GM18873 (cell line): ENCODE measurements at regions not wholly inside any gene's neighbourhood (a gene's known extent, or its start where the extent isn't known, plus 50 kb on each side); places are given as distances from the start of the nearest gene placed in this dataset.

Experiments
- ATAC-seq: cut with Tn5 transposase; IDR thresholded peaks from one replicate; pipeline ENCODE4 v1.9.1; 2021; ENCODE audit warnings: mild to moderate bottlenecking, moderate library complexity, moderate number of reproducible peaks; ENCODE audit not compliant: unreplicated experiment, low FRiP score

DNA sequence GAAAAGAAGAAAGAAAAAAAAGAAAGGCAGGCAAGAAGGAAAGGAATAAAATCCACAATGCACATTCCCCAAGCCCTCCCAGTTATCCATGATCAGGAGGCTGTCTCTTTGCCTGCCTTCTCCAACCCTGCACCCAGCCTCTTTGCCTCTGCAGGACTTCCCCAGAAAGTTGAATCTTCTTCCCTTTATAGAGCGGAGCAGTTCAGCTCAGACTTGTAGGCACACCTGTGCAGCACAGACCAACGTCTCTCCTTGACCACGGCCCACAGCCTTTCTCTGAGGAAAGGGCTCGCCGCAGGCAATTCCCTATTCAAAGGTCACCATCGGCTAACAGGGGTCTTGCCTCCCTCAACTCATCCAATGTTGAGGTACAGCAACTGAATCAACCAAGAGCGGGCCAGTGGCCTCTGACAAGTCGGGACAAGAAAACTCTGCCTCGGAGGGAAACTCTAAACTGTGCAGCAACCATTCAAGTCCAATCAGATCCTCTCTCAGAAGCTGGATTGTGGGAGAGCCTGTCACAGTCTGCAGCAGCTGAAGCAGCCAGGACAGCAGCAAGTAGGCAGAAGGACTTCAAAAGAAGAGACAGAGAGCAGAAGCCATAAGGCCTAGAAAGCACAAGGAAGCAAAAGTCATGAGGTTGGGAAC is 529.2 kb upstream of the JARID2 start:
- ATAC-seq = no peak

DNA sequence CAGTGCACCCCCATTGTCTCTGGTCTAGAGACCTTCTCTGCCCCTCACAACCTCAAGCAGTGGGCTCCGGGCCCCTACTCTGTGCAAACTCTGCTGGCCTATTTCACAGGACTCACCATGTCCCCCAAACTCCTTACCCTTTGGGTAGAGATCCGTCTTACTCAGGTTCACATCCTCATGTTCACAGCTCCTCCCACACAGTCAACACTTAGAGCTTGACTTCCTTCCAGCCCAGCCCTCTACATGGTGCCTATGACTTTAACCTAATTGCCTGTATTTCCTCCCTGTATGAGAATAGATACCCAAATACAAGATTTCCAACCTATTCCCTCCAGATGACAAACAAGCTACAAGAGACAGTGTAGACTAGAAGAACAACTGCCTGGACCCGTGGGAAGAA is 528.6 kb upstream of the JARID2 start:
- no peak for ATAC-seq

DNA sequence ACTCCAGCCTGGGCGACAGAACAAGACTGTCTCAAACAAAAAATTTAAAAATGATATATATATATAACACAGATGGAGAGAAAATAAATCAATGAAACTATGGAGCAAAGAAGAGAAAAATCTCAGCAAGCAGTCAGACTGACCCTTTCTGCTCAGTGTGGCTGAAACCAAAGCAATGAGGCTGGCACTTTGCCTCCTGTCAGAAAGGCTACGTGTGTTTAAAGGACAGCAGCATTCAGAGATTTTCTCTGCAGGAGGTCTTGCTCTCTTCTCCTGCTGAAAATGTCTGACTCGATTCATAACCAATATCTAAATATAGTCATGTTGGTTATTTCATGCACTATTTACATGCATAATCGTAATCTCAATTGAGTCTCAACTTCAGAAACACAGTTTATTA is 527.0 kb upstream of the JARID2 start:
- no peak for ATAC-seq

DNA sequence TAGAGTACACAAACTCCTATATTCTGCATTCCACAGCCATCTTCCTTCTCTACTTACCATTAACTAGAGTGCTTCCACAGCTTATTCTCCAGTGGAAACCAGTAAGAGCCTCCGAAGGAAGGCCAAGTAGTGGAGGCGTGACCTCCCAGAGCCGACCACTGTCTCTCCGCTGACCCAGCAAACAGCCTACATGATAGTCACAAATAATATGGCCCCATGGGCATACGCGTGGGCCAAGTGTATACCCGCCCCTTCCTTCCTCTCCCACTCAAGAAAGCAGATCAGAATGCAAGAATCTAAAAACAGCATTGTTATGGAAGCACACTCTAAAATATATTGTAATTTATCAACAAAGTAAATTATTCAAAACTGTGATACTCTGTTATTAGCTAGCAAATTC is 526.6 kb upstream of the JARID2 start:
- ATAC-seq = no peak

DNA sequence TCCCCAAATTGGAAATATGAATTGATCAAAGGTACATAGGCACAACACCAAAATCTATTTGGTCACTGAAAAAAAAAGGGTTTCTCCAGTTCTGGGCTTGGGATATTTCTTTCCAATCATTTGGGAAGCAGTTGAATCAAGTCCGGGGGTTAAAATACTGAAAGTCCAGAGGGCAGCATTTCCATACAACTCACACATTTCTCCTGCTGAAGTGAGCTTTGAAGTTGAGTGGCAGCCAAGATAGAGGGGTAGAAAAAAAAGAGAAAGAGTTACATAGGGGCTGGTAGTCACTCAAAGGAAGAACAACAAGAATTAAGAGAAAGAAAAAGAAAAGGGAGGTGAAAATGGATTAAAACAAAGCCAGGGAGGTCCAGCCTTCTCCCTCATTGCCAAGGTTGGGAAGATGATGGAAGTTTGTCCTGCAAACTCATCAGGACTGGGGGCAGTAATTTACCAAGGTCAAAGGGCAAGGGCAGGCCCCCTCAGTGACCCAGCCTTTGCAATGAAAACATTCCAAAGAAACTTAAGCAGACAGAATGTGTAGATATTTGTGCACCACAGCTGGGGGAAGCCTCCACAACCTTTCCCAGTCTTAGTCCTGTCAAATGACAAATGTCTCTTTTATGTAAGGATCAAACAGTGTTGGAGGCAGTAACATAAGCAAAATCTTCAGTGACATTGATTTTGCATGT is 525.3 kb upstream of the JARID2 start:
- ATAC-seq = no peak

DNA sequence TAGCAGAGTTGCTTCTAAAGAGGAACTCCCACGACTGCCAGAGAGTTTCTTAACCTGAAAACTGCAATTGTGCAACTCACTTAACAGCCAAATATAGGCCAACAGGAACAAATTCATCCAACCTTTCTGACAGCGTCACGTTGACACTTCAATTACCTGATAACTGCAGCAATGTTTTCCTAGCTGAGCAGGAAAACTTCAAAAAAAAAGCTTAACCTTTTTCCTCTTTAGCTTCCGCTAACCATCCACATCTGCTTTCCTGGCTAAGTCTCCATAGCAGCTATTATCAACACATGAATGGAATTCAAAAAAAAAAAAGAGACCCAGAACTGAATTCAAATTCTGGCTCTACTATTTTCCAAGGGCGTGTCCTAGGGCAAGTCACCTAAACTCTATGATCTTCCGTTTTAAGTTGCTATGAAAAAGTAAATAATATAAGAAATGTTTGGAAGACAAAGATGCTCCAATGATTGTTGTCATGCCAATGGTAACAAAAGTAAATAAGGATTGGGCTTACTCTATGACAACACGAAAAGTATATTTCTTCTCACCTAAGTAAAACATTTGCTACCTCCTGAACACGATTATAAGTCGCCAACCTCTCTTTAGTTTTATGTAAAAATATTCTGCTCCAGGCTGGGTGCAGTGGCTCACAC is 524.6 kb upstream of the JARID2 start:
- no peak for ATAC-seq

DNA sequence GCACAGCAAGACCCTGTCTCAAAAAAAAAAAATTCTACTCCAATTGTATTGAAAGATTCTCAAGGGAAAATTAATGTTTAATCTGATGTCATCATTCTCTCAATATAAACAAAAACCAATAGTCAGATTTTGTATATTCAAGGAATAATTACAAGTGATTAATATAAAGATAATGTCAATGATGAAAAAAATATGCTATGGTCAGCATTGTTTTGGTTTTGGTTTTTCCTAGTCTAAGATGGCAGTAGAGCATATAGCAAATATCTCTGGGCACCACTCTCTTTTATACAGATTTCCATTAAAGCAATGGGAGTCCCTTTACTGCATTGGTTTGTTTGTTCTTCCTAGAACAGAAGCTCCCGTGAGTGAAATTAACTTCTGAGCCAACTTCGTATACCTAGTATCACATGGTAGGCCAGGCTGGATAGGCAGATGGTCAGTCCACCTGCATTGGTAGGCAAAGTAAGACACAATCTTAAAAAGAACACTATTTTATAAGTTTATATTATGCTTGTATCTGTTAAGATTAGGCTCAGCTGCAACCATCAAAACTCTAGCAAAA is 523.8 kb upstream of the JARID2 start:
- ATAC-seq = no peak

DNA sequence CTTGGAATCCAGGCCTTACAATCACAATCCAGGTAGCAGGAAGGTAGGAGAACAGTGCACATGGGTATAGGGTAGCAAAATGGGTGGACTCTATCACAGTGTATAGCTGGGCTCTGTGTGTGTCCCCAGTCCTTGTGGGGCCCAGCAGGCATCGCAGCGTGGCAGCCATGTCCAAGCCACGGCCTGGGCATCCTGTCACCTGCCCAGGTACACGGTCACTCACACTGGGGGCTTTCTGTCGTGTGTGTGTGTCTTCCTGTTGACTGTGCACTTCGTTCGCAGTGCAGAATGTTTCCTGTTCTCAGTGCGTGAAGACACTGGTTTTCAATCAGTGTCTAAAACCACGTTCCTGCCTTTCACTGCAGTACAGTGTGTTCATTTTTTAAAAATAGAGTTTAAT is 523.2 kb upstream of the JARID2 start:
- ATAC-seq = no peak

DNA sequence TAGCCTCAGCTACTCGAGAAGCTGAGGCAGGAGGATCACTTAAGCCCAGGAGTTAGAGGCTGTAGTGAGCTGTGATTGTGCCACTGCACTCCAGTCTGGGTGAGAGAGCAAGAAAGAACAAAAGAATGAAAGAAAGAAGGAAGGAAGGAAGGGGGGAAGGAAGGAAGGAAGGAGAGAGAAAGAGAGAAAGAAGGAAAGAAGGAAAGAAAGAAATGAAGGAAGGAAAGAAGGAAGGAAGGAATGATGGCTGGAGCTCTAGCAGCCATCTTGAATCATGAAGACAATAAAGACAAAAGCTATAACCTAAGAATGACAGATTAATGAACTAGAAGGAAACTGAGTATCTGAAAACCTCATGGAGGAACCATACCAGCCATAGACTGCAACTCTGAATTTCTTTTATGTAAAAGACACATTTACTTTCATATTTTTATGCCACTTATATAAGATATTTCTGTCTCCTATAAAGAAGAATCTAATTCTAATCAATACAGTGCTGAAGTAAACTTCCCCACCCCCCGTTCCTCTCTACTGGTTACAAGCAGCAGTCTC is 522.3 kb upstream of the JARID2 start:
- no peak for ATAC-seq

DNA sequence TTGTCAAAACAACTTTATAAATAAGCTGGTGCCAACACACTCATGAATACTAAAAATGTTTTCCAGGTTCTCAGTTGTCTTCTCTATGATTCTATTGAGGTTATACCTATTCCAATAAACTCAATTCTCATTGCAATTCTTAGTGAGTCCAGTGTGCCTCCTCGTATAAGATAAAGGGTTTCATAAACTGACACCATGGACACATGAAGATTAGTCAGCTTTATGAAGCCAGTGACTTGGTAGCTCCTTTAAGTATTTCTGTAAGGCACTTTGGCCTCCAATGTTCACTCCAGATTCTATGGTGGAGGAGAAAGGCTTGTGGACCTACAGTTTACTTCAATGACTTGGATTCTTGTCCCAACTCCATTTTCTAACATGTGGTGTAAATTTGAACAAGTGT is 521.3 kb upstream of the JARID2 start:
- no peak for ATAC-seq

DNA sequence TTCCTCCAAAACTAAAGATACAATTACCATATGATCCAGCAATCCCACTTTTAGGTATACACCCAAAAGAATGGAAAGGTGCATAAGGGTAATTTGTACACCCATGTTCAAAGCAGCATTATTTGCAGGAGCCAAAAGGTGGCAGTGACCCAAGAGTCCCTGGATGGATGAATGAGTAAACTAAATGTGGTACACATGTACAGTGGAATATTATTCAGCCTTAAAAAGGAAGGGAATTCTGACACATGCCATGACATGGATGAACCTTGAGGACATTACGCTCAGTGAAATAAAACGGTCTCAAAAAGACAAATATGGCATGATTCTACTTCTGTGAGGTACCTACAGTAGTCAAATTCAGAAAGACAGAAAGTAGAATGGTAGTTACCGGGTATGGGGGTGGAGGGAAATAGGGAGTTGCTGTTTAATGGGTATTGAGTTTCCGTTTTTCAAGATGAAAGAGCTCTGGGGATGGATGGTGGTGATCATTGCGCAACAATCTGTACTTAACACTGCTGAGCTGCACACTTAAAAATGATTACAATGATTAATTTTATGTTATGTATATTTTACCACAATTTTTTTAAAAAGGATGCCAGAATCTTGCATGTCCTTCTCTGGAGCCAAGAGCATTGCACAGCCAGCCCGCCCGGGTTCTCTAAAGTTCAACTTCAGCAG is 518.9 kb upstream of the JARID2 start:
- no peak for ATAC-seq

DNA sequence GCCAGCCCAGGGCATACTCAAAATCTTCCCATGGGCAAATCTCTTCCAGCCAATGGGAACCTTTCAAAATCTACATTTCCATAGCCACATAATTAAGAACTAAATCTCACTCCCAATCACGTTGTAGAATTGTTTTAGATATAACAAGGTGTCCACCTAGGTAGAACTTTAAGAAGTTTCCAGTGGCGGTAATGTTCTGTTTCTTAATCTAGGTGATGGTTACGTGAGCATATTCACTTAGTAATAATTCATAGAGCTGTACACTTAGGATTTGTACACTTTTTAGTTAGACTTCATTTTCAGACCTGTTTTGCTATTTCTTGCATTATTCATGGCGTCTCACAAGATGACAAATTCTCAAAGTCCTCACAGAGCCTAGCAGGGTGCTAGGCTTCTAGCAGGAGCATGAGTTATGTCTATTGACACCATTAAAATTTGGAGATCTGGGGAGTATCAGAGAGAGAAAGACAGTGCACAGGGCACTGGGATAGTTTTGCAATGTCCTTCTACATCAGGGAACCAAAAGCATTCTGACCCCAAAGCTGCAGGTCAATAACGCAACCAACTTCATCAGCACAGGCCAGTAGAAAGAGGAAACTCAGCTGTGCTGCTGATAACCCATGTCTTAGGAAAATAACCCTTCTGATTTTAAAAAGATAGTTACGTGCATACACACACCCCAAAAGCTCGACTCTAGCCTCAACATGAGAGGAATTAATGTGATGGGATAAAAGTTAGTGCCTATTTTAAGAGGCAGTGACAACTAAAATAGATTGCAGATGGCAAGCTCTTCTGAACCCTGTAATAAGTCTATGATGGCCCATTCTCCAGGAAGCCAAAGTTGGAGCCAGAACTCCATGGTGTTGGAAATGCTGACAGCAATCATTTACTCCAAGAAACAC is 518.1 kb upstream of the JARID2 start:
- ATAC-seq = no peak

DNA sequence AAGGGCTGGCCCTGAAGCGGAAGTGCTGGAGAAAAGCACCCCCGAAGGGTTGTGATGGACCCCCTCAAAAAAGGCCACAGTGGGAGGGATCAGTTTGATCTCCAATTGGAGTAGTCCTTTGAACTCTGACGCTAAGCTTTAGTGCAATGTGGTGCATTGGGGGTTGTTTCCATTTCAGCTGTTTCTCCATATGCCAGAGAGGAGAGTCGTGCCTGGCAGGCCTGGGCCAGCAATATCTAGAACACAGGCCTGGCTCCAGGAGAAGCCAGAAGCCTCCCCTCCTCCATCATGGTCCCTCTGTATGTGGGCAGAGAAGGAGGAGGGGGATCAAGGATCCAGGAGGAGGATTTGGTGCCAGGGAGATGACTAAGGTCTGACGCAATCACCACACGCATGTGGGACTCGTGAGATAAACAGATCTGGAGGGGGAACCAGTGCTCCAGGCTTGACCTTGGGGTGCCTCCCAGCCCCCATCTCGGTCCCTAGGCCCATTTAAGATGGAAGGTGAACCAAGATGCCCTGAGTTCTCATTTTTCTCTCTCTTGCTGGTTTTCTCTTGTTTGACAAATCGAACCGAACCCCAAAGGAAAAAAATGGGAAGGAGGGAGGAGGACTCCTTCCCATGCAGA is 517.4 kb upstream of the JARID2 start:
- ATAC-seq = no peak

DNA sequence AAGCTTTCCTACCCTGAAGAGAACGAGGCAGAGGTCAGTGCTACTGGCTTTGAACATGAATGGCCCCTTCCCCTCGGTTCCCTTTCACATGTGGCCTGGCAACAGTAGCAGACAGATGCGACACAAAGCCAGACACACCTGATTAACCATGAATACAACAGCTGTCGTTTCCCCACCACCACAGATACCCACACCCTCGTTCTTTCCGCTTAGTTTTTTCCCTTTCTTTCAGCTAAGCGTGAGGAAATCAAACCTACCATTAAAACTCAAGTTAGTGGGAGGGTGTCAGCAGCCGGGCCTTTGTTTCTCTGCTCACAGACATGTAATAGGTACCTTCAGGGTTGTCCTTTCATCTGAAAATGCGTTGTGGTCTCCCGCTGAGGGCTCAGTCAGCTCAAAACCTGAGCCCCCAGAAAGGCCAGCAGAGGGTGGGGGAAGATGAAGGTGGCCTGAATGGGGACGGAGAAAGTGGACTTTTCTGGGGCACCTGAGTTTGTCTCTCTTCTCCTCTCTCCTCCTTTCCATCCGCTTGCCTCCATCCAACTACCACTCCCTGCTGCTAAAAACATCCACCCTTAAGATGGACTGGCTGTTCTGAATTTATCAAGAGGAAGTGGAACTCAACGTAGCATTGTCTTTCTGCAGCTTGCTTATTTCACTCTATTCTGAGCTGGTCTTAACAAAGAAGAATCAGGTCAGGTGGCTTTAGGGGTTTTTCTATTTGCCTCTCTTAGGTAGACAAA is 516.6 kb upstream of the JARID2 start:
- ATAC-seq = no peak

DNA sequence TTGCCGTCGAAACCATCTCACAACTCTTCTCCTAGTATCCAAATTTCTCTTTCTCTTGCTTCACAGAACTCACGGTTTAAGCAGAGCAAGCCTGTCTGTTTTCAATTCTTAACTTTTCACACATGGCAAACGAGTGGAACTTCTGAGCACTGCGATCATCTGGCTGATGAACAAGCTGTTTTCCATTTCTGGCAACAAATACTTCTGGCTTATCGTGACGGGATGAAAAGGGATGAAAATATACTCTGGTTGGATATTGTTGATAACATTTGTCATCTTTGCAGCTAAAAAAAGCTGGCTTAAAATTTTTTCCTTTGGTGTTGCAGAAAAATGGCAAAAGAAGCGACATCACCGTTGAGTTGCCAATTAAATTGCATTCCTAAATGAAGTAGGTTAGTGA is 515.2 kb upstream of the JARID2 start:
- no peak for ATAC-seq

DNA sequence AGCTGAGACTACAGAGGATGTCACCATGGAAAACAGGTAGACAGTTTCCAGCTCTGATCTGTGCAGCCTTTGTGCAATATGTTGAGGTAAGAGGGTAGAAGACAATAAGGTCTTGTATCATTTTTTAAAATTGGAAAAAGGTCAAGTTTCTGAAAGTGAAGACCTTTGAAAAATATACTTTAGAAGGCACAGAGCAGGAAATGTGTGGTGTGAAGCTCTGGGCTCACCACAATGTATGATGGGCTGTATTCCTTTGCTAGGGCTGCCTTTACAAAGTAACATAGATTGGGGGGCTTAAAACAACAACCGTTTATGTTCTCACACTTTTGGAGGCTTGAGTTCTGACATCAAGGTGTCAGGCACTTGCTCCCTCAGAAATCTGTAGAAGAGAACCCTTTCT is 514.3 kb upstream of the JARID2 start:
- no peak for ATAC-seq

DNA sequence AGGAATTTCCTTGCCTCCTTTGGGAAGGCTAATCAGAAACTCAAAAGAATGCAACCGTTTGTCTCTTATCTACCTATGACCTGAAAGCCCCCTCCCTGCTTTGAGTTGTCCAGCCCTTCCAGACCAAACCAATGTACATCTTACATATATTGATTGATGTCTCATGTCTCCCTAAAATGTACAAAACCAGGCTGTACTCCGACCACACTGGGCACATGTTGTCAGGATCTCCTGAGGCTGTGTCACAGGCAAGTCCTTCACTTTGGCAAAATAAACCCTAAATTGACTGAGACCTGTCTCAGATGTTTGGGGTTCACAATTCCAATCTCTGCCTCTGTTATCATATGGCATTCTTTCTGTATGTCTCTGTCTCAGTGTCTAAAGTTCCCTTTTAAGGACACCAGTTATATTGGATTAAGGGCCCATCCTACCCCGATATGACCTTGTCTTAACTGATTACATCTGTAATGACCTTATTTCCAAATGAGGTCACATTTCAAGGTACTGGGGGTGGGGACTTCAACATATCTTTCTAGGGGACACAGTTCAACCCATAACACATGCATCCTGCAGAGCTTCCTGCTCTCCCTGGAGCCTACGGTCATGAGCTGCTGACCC is 513.5 kb upstream of the JARID2 start:
- no peak for ATAC-seq
